SK-N-SH (cell line): ENCODE measurements at regions not wholly inside any gene's neighbourhood (a gene's known extent, or its start where the extent isn't known, plus 50 kb on each side); places are given as distances from the start of the nearest gene placed in this dataset.

Experiments
- CTCF ChIA-PET: fragments of 300-600, 350-600 bp; formaldehyde crosslinking; extraction: SDS; loops from one replicate; lab custom pipeline; 2021; lab: Yijun Ruan, JAX
- POLR2A ChIA-PET: fragments of 350-600 bp; sonication (Branson Sonifier 250); formaldehyde crosslinking; extraction: SDS; loops from one replicate; lab custom pipeline; 2020; ENCODE audit warnings: antibody characterized with exemption, inconsistent platforms; lab: Yijun Ruan, JAX
- DNase-seq: peaks from one replicate; pipeline ENCODE4 v3.0.0; 2012
- H2AFZ ChIP-seq: fragments of 200-600 bp; sonication (generic); 2 replicates; pipeline ENCODE4 v1.8.1; 2016; ENCODE audit warnings: antibody characterized with exemption, mild to moderate bottlenecking, low read depth
- H3F3A ChIP-seq: fragments of 200-600 bp; sonication (generic); replicated peaks from 2 replicates; pipeline ENCODE3; 2016; ENCODE audit warnings: antibody characterized with exemption, mild to moderate bottlenecking; ENCODE audit not compliant: insufficient read depth
- H3K27ac ChIP-seq, 2 experiments: fragments of 200-500 bp in 1 of 2; fragments of 200-600 bp in 1 of 2; sonication (Bioruptor generic) in 1 of 2; sonication (generic), shearing (Covaris generic) in 1 of 2; 2 replicates each; pipeline versions ENCODE4 v1.5.1 to v1.6.1; 2014 to 2016; ENCODE audit warnings: low read depth in 2 of 2, inconsistent platforms in 1 of 2, low read length in 1 of 2, mild to moderate bottlenecking in 1 of 2, mixed read lengths in 1 of 2
- H3K27me3 ChIP-seq: fragments of 200-600 bp; sonication (generic), shearing (Covaris generic); 2 replicates; pipeline ENCODE4 v1.6.1; 2016; ENCODE audit warnings: mixed run types; ENCODE audit not compliant: insufficient read depth
- H3K36me3 ChIP-seq, 2 experiments: fragments of 200-500 bp in 1 of 2; fragments of 200-600 bp in 1 of 2; sonication (Bioruptor generic) in 1 of 2; sonication (generic) in 1 of 2; replicated peaks in 1 of 2; 2 replicates each; pipeline versions ENCODE3 to v1.5.1; 2014 to 2016; ENCODE audit warnings: low read length in 1 of 2, mild to moderate bottlenecking in 1 of 2; ENCODE audit not compliant: insufficient read depth in 2 of 2, control insufficient read depth in 1 of 2
- H3K4me1 ChIP-seq, 2 experiments: fragments of 200-500 bp in 1 of 2; fragments of 200-600 bp in 1 of 2; sonication (Bioruptor generic) in 1 of 2; sonication (generic), shearing (Covaris generic) in 1 of 2; 2 replicates each; pipeline versions ENCODE4 v1.5.1 to v1.6.1; 2014 to 2016; ENCODE audit warnings: low read depth in 1 of 2, low read length in 1 of 2, mixed run types in 1 of 2; ENCODE audit not compliant: insufficient read depth in 2 of 2, control insufficient read depth in 1 of 2
- H3K4me2 ChIP-seq: fragments of 200-600 bp; sonication (generic), shearing (Covaris generic); 2 replicates; pipeline ENCODE4 v1.6.1; 2017; ENCODE audit warnings: mixed run types
- H3K4me3 ChIP-seq, 2 experiments: fragments of 200-500 bp in 1 of 2; fragments of 200-600 bp in 1 of 2; sonication (Bioruptor generic) in 1 of 2; sonication (generic), shearing (Covaris generic) in 1 of 2; 2 replicates each; pipeline versions ENCODE4 v1.5.1 to v1.8.1; 2014 to 2016; ENCODE audit warnings: low read depth in 2 of 2, inconsistent platforms in 1 of 2, low read length in 1 of 2, mild to moderate bottlenecking in 1 of 2, mixed read lengths in 1 of 2, moderate library complexity in 1 of 2
- H3K79me2 ChIP-seq: fragments of 200-600 bp; sonication (generic); 2 replicates; pipeline ENCODE4 v1.8.1; 2017; ENCODE audit warnings: mild to moderate bottlenecking; ENCODE audit not compliant: insufficient read depth
- H3K9ac ChIP-seq: fragments of 200-600 bp; sonication (generic); 2 replicates; pipeline ENCODE4 v1.6.1; 2017; ENCODE audit warnings: mixed run types
- H3K9me2 ChIP-seq: fragments of 200-600 bp; sonication (generic); 2 replicates; pipeline ENCODE4 v1.6.1; 2017; ENCODE audit warnings: mixed run types
- H3K9me3 ChIP-seq: fragments of 200-600 bp; sonication (generic); 2 replicates; pipeline ENCODE4 v1.6.1; 2017; ENCODE audit warnings: mixed run types, mild to moderate bottlenecking, moderate library complexity
- H4K20me1 ChIP-seq: fragments of 200-600 bp; sonication (generic); 2 replicates; pipeline ENCODE4 v1.6.1; 2017; ENCODE audit warnings: mild to moderate bottlenecking, mixed run types; ENCODE audit not compliant: insufficient read depth
- CTCF ChIP-seq: fragments of 200-600 bp; sonication (generic); IDR thresholded peaks from 2 replicates; pipeline ENCODE4 v1.6.1; 2017; ENCODE audit warnings: antibody characterized with exemption, mild to moderate bottlenecking, moderate library complexity
- ELF1 ChIP-seq: IDR thresholded peaks from 2 replicates; pipeline ENCODE4 v1.4.0; 2012
- EP300 ChIP-seq, 2 experiments: IDR thresholded peaks; 2 replicates each; pipeline versions ENCODE4 v1.4.0 to v1.6.1; 2012; ENCODE audit warnings: borderline replicate concordance in 1 of 2, low read depth in 1 of 2, low read length in 1 of 2
- FOXM1 ChIP-seq: IDR thresholded peaks from 2 replicates; pipeline ENCODE4 v1.4.0; 2012; ENCODE audit warnings: low read depth, mild to moderate bottlenecking
- GABPA ChIP-seq: IDR thresholded peaks from 2 replicates; pipeline ENCODE4 v1.4.0; 2012; ENCODE audit warnings: low read depth, mild to moderate bottlenecking
- GATA2 ChIP-seq: sonication (generic); formaldehyde crosslinking; IDR thresholded peaks from 2 replicates; pipeline ENCODE4 v1.5.0; 2020; ENCODE audit warnings: mild to moderate bottlenecking, missing genetic modification reagents
- NFIC ChIP-seq: IDR thresholded peaks from 2 replicates; pipeline ENCODE4 v1.4.0; 2012; ENCODE audit warnings: borderline replicate concordance
- NRF1 ChIP-seq: IDR thresholded peaks from 2 replicates; pipeline ENCODE4 v1.6.1; 2012; ENCODE audit warnings: low read depth, mild to moderate bottlenecking, low read length
- RAD21 ChIP-seq: IDR thresholded peaks from 2 replicates; pipeline ENCODE4 v1.6.1; 2012; ENCODE audit warnings: mild to moderate bottlenecking, low read length
- RCOR1 ChIP-seq: fragments of 150-350 bp; IDR thresholded peaks from 2 replicates; pipeline ENCODE4 v1.6.1; 2017; ENCODE audit warnings: antibody characterized with exemption, low read length
- RXRA ChIP-seq: IDR thresholded peaks from 2 replicates; pipeline ENCODE4 v1.4.0; 2012; ENCODE audit warnings: low read depth, mild to moderate bottlenecking, borderline replicate concordance
- TEAD4 ChIP-seq: IDR thresholded peaks from 2 replicates; pipeline ENCODE4 v1.4.0; 2012; ENCODE audit warnings: mild to moderate bottlenecking, borderline replicate concordance; ENCODE audit not compliant: insufficient read depth
- USF1 ChIP-seq: IDR thresholded peaks from 2 replicates; pipeline ENCODE4 v1.4.0; 2012; ENCODE audit warnings: low read depth, borderline replicate concordance
- YY1 ChIP-seq: IDR thresholded peaks from 2 replicates; pipeline ENCODE4 v1.4.0; 2012; ENCODE audit warnings: low read depth, mild to moderate bottlenecking
- ZBTB33 ChIP-seq: IDR thresholded peaks from 2 replicates; pipeline ENCODE4 v1.4.0; 2012; ENCODE audit warnings: low read depth, borderline replicate concordance
- WGBS: methylation state at CpG from one replicate; pipeline ENCODE4 v1.1.6; 2017; ENCODE audit warnings: low lambda C conversion rate; 5-methylcytosine and 5-hydroxymethylcytosine counted together
- TF ChIP-seq, protein P1 (sequence below): fragments of 150-350 bp; IDR thresholded peaks from 2 replicates; pipeline ENCODE4 v1.6.1; 2017; ENCODE audit warnings: antibody characterized with exemption, low read length, low read depth, borderline replicate concordance
- TF ChIP-seq, protein P2 (sequence below): IDR thresholded peaks from 2 replicates; pipeline ENCODE4; 2012
- TF ChIP-seq, protein P3 (sequence below): IDR thresholded peaks from 2 replicates; pipeline ENCODE4 v1.6.1; 2012; ENCODE audit warnings: mild to moderate bottlenecking, low read depth, low read length, moderate library complexity

DNA sequence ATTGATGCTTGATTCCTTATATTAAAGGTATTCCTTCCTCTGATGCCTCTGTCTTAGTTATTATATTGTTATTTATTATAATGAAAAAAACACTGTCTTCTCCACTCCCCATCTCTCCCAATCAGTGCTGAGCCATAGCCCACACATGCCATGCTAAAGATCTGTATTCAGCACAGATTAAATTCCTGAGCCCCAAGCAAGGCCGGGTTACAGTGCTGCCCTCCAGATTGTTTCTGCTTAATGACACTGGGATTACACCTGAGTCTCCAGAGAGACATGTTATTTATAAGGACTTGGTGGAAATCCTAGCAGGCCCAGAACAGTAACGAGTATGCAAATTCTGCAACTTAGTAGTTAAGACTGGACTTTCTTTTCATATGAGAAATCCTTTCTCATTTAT is 305.9 kb upstream of the UMPS start:
- Histone ChIP-seq H3K27ac (no peak overlapping the region), H3K9ac (no peak overlapping the region), H2AFZ (no peak overlapping the region), H3K36me3 (peaks cover 34 to 58% of the 10 kb centered on the region in 2 experiments), H3K27me3 (no peaks in the 10 kb centered on the region), H3F3A (peaks cover 17% of the 10 kb centered on the region)
- DNase-seq: no peak
- POLR2A ChIA-PET: no interaction called here
- TF ChIP-seq NRF1: no peak
- TF ChIP-seq RXRA: no peak
- no peak for TF ChIP-seq GABPA
- TF ChIP-seq TEAD4: no peak
- no peak for TF ChIP-seq CTCF
- no peak for TF ChIP-seq YY1
- TF ChIP-seq, protein P1, sequence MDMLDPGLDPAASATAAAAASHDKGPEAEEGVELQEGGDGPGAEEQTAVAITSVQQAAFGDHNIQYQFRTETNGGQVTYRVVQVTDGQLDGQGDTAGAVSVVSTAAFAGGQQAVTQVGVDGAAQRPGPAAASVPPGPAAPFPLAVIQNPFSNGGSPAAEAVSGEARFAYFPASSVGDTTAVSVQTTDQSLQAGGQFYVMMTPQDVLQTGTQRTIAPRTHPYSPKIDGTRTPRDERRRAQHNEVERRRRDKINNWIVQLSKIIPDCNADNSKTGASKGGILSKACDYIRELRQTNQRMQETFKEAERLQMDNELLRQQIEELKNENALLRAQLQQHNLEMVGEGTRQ: no peak
- no peak for TF ChIP-seq RAD21
- no peak for TF ChIP-seq NFIC
- no peak for TF ChIP-seq EP300 (IDR thresholded peaks at IDR 0.05; ENCODE audit: borderline replicate concordance in 1 of 2, low read depth in 1 of 2, low read length in 1 of 2)
- no peak for TF ChIP-seq FOXM1
- no peak for TF ChIP-seq RCOR1
- TF ChIP-seq, all 33 proteins: peak for 0
- no peak overlapping the region for H3K4me3 ChIP-seq
- no peaks in the 10 kb centered on the region for H3K79me2 ChIP-seq
- no peaks in the 10 kb centered on the region for H3K9me2 ChIP-seq
- no peaks in the 10 kb centered on the region for H4K20me1 ChIP-seq
- CTCF ChIA-PET: interaction anchor here (1.1 to 1.4 kb wide), 3 partner anchors 19 to 84 kb away, joined by 3 read pairs; no protein-coding TSS in a partner anchor
- no peaks in the 10 kb centered on the region for H3K9me3 ChIP-seq
- WGBS: 62% methylated on average over 2 of the region's 2 CpGs
- H3K4me2 ChIP-seq: no peak overlapping the region
- H3K4me1 ChIP-seq: peaks cover 5 to 15% of the 10 kb centered on the region in 2 experiments

DNA sequence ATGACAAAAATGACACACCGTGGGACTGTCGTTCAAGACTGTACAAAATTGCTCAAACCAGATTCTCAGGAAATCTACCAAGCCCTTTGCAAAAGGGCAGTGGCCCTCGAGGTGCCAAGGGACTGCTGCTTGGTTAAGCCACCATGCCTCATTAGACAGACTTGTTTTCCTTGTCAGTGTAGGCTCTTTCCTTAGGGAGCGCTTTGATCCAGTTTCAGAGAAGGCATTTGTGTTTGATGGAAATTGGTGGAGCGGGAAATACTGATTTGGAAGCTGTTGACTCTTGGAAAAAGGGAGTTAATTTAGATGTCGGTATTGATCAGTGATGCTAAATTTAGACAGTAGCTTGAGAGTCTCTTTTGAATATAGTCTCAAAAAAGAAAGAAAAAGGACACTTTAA is 304.3 kb upstream of the UMPS start:
- H3K36me3 ChIP-seq: peaks cover 35 to 55% of the 10 kb centered on the region in 2 experiments
- no peak for DNase-seq
- H3K4me3 ChIP-seq: no peak overlapping the region
- 86% methylated on average over 6 of the region's 6 CpGs for WGBS
- no peak overlapping the region for H2AFZ ChIP-seq
- no peaks in the 10 kb centered on the region for H3K9me2 ChIP-seq
- ChIA-PET POLR2A (no interaction called here), CTCF (interaction anchor here (6.8 kb wide), 1 partner anchor 75 kb away, joined by 35 read pairs; no protein-coding TSS in a partner anchor)
- no peaks in the 10 kb centered on the region for H4K20me1 ChIP-seq
- H3K4me1 ChIP-seq: peaks cover 5 to 22% of the 10 kb centered on the region in 2 experiments
- H3K27me3 ChIP-seq: no peaks in the 10 kb centered on the region
- no peak overlapping the region for H3K9ac ChIP-seq
- H3F3A ChIP-seq: peaks cover 24% of the 10 kb centered on the region
- no peak overlapping the region for H3K27ac ChIP-seq
- H3K4me2 ChIP-seq: no peak overlapping the region
- H3K9me3 ChIP-seq: no peaks in the 10 kb centered on the region
- H3K79me2 ChIP-seq: no peaks in the 10 kb centered on the region
- TF ChIP-seq, protein P2, sequence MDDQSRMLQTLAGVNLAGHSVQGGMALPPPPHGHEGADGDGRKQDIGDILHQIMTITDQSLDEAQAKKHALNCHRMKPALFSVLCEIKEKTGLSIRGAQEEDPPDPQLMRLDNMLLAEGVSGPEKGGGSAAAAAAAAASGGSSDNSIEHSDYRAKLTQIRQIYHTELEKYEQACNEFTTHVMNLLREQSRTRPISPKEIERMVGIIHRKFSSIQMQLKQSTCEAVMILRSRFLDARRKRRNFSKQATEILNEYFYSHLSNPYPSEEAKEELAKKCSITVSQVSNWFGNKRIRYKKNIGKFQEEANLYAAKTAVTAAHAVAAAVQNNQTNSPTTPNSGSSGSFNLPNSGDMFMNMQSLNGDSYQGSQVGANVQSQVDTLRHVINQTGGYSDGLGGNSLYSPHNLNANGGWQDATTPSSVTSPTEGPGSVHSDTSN: no peak
- no peak for TF ChIP-seq ZBTB33
- TF ChIP-seq, protein P3, sequence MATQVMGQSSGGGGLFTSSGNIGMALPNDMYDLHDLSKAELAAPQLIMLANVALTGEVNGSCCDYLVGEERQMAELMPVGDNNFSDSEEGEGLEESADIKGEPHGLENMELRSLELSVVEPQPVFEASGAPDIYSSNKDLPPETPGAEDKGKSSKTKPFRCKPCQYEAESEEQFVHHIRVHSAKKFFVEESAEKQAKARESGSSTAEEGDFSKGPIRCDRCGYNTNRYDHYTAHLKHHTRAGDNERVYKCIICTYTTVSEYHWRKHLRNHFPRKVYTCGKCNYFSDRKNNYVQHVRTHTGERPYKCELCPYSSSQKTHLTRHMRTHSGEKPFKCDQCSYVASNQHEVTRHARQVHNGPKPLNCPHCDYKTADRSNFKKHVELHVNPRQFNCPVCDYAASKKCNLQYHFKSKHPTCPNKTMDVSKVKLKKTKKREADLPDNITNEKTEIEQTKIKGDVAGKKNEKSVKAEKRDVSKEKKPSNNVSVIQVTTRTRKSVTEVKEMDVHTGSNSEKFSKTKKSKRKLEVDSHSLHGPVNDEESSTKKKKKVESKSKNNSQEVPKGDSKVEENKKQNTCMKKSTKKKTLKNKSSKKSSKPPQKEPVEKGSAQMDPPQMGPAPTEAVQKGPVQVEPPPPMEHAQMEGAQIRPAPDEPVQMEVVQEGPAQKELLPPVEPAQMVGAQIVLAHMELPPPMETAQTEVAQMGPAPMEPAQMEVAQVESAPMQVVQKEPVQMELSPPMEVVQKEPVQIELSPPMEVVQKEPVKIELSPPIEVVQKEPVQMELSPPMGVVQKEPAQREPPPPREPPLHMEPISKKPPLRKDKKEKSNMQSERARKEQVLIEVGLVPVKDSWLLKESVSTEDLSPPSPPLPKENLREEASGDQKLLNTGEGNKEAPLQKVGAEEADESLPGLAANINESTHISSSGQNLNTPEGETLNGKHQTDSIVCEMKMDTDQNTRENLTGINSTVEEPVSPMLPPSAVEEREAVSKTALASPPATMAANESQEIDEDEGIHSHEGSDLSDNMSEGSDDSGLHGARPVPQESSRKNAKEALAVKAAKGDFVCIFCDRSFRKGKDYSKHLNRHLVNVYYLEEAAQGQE: no peak
- no peak for TF ChIP-seq GATA2 (CRISPR knock-in tag)
- TF ChIP-seq USF1: no peak
- TF ChIP-seq EP300 (IDR thresholded peaks at IDR 0.05; ENCODE audit: borderline replicate concordance in 1 of 2, low read depth in 1 of 2, low read length in 1 of 2): no peak
- no peak for TF ChIP-seq RAD21
- TF ChIP-seq RXRA: no peak
- TF ChIP-seq ELF1: no peak
